WTC11 (cell line): ENCODE measurements at regions not wholly inside any gene's neighbourhood (a gene's known extent, or its start where the extent isn't known, plus 50 kb on each side); places are given as distances from the start of the nearest gene placed in this dataset.

Experiments used
- ATF1 ChIP-seq: sonication (generic); formaldehyde crosslinking; IDR thresholded peaks from 2 replicates; pipeline ENCODE4 v1.8.1; 2023; ENCODE audit warnings: mild to moderate bottlenecking, moderate library complexity, missing genetic modification reagents
- CTCF ChIP-seq: fragments of 200-600 bp; IDR thresholded peaks from 2 replicates; pipeline ENCODE4 v1.8.0; 2022; ENCODE audit warnings: antibody characterized with exemption
- E2F5 ChIP-seq: sonication (generic); formaldehyde crosslinking; IDR thresholded peaks from 2 replicates; pipeline ENCODE4 v1.8.1; 2022; ENCODE audit warnings: mild to moderate bottlenecking, moderate library complexity, missing genetic modification reagents
- FOXK1 ChIP-seq: sonication (generic); formaldehyde crosslinking; IDR thresholded peaks from 2 replicates; pipeline ENCODE4 v1.8.0; 2022; ENCODE audit warnings: mild to moderate bottlenecking, moderate library complexity, missing genetic modification reagents
- HMGXB4 ChIP-seq: sonication (generic); formaldehyde crosslinking; IDR thresholded peaks from 2 replicates; pipeline ENCODE4 v1.8.1; 2023; ENCODE audit warnings: mild to moderate bottlenecking, moderate library complexity, missing genetic modification reagents
- JUN ChIP-seq: sonication (generic); formaldehyde crosslinking; IDR thresholded peaks from 2 replicates; pipeline ENCODE4 v1.8.0; 2023; ENCODE audit warnings: mild to moderate bottlenecking, missing genetic modification reagents
- RORB ChIP-seq: fragments of 250-450 bp; sonication (Bioruptor Pico); IDR thresholded peaks from 2 replicates; pipeline ENCODE4 v1.9.0; 2021; ENCODE audit warnings: mild to moderate bottlenecking
- ZNF121 ChIP-seq: sonication (generic); formaldehyde crosslinking; IDR thresholded peaks from 2 replicates; pipeline ENCODE4 v1.8.0; 2023; ENCODE audit warnings: missing genetic modification reagents
- ZNF219 ChIP-seq: sonication (generic); formaldehyde crosslinking; IDR thresholded peaks from 2 replicates; pipeline ENCODE4 v1.8.0; 2023; ENCODE audit warnings: missing genetic modification reagents, mild to moderate bottlenecking, borderline replicate concordance
- ZNF425 ChIP-seq: fragments of 250-450 bp; sonication (Bioruptor Pico); conservative IDR thresholded peaks from 2 replicates; pipeline ENCODE4 v1.9.0; 2021; ENCODE audit warnings: mild to moderate bottlenecking
- ZNF512 ChIP-seq: sonication (generic); formaldehyde crosslinking; IDR thresholded peaks from 2 replicates; pipeline ENCODE4 v1.8.1; 2022; ENCODE audit warnings: missing genetic modification reagents, borderline replicate concordance
- TF ChIP-seq, protein P1 (sequence below): sonication (generic); formaldehyde crosslinking; IDR thresholded peaks from 2 replicates; pipeline ENCODE4 v1.8.1; 2023; ENCODE audit warnings: mild to moderate bottlenecking, missing genetic modification reagents
- TF ChIP-seq, protein P2 (sequence below): sonication (generic); formaldehyde crosslinking; IDR thresholded peaks from 2 replicates; pipeline ENCODE4 v1.8.1; 2023; ENCODE audit warnings: mild to moderate bottlenecking, missing genetic modification reagents, moderate library complexity
- TF ChIP-seq, protein P3 (sequence below): sonication (generic); formaldehyde crosslinking; IDR thresholded peaks from 2 replicates; pipeline ENCODE4 v1.8.0; 2022; ENCODE audit warnings: mild to moderate bottlenecking, missing genetic modification reagents

DNA sequence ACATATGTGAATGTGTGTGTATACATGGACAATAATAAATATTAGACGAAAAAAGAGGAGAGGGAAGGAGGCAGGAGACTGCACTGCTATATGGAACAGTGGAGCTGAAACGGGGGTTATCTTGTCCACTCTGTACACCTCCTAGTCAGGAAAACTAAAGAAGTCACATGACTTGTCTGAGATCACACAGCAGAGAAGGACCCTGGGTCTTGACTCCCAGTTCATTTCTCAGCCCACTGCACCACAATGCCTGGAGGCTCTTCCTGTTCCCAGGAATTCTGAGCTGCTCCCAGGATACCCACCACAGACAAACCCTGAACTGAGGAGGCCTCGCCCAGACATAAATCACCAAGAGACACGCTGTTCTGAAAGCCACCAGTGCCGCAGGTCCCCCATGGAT is 349.6 kb downstream of the CTTN start:
- TF ChIP-seq, protein P1, sequence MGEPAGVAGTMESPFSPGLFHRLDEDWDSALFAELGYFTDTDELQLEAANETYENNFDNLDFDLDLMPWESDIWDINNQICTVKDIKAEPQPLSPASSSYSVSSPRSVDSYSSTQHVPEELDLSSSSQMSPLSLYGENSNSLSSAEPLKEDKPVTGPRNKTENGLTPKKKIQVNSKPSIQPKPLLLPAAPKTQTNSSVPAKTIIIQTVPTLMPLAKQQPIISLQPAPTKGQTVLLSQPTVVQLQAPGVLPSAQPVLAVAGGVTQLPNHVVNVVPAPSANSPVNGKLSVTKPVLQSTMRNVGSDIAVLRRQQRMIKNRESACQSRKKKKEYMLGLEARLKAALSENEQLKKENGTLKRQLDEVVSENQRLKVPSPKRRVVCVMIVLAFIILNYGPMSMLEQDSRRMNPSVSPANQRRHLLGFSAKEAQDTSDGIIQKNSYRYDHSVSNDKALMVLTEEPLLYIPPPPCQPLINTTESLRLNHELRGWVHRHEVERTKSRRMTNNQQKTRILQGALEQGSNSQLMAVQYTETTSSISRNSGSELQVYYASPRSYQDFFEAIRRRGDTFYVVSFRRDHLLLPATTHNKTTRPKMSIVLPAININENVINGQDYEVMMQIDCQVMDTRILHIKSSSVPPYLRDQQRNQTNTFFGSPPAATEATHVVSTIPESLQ (CRISPR knock-in tag): no peak
- TF ChIP-seq RORB (CRISPR knock-in tag) (no peak), CTCF (no peak), FOXK1 (no peak), ATF1 (CRISPR knock-in tag) (no peak), ZNF512 (CRISPR knock-in tag) (no peak), ZNF425 (CRISPR knock-in tag) (no peak), JUN (CRISPR knock-in tag) (no peak), E2F5 (CRISPR knock-in tag) (no peak), ZNF219 (CRISPR knock-in tag) (no peak), HMGXB4 (CRISPR knock-in tag) (no peak), ZNF121 (CRISPR knock-in tag) (no peak)
- TF ChIP-seq, protein P2, sequence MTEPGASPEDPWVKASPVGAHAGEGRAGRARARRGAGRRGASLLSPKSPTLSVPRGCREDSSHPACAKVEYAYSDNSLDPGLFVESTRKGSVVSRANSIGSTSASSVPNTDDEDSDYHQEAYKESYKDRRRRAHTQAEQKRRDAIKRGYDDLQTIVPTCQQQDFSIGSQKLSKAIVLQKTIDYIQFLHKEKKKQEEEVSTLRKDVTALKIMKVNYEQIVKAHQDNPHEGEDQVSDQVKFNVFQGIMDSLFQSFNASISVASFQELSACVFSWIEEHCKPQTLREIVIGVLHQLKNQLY (CRISPR knock-in tag): no peak
- TF ChIP-seq, protein P3, sequence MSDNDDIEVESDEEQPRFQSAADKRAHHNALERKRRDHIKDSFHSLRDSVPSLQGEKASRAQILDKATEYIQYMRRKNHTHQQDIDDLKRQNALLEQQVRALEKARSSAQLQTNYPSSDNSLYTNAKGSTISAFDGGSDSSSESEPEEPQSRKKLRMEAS: no peak
